Right atrium auricular region (tissue), 2 donors: ENCODE measurements at regions not wholly inside any gene's neighbourhood (a gene's known extent, or its start where the extent isn't known, plus 50 kb on each side); places are given as distances from the start of the nearest gene placed in this dataset.

ENCODE experiments used
- DNase-seq: peaks from one replicate; pipeline ENCODE4 v3.0.0-alpha.2; 2019; ENCODE audit warnings: low spot score
- H3K27ac ChIP-seq, 2 donors: fragments of 200-600 bp; sonication (generic); 1 replicate in 1 of 2; 2 replicates in 1 of 2; pipeline ENCODE4 v1.5.1; 2016 to 2019
- H3K27me3 ChIP-seq, 2 donors: fragments of 200-600 bp; sonication (generic); one replicate each; pipeline versions ENCODE4 v1.5.1 to v1.6.0; 2017 to 2019
- H3K36me3 ChIP-seq: fragments of 200-600 bp; sonication (generic); one replicate; pipeline ENCODE4 v1.5.1; 2016
- H3K4me1 ChIP-seq, 2 donors: fragments of 200-600 bp; sonication (generic); one replicate each; pipeline versions ENCODE4 v1.5.1 to v1.6.0; 2017 to 2019
- H3K4me3 ChIP-seq, 2 donors: fragments of 200-600 bp; sonication (generic); 1 replicate in 1 of 2; 2 replicates in 1 of 2; pipeline ENCODE4 v1.5.1; 2017 to 2019; ENCODE audit warnings: mild to moderate bottlenecking in 1 of 2, moderate library complexity in 1 of 2
- H3K9me3 ChIP-seq, 2 donors: fragments of 200-600 bp; sonication (generic); one replicate each; pipeline ENCODE4 v1.5.1; 2019
- CTCF ChIP-seq, 2 donors: fragments of 200-600 bp; sonication (generic); IDR thresholded peaks; one replicate each; pipeline ENCODE4 v1.5.1; 2019; ENCODE audit warnings: antibody characterized with exemption in 2 of 2

GRCh38 chr5:68843624-68844364, 250.0 kb upstream of the SLC30A5 start:
- Histone ChIP-seq H3K27me3 (no peaks in the 10 kb centered on the region), H3K36me3 (no peaks in the 10 kb centered on the region), H3K27ac (no peak overlapping the region), H3K9me3 (no peaks in the 10 kb centered on the region), H3K4me3 (no peak overlapping the region), H3K4me1 (no peaks in the 10 kb centered on the region)
- DNase-seq: no peak
- TF ChIP-seq CTCF (IDR thresholded peaks at IDR 0.05): no peak

- Histone ChIP-seq H3K36me3 (no peaks in the 10 kb centered on the region), H3K27ac (no peak overlapping the region), H3K4me1 (no peaks in the 10 kb centered on the region), H3K9me3 (no peaks in the 10 kb centered on the region), H3K27me3 (no peaks in the 10 kb centered on the region), H3K4me3 (no peak overlapping the region)
- no peak for DNase-seq
- TF ChIP-seq CTCF (IDR thresholded peaks at IDR 0.05): no peak
These were observed 248.7 kb upstream of the SLC30A5 start for GRCh38 chr5:68845131-68845530.

DNA sequence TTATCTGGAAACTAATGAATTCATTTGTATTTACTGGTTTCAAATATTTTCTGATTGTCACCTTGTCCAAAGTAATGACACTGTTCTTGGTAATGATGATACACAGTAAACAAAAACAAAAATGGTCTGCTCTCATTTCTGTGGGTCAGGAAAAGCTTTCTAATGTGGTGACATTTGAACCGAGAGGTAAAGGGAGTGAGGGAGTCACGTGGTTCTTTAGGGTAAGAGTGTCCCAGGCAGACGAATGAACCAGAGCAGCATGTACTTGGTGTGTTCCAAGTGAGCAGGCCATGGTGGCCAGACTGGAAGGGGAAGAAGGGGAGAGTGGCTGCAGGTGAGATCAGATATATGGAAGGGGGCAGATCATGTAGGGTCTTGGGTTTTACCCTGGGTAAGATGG, 247.0 kb upstream of the SLC30A5 start:
- DNase-seq: no peak
- no peak overlapping the region for H3K27ac ChIP-seq
- no peak overlapping the region for H3K4me3 ChIP-seq
- TF ChIP-seq CTCF (IDR thresholded peaks at IDR 0.05): no peak
- H3K4me1 ChIP-seq: no peaks in the 10 kb centered on the region
- peaks cover 0 to 4% of the 10 kb centered on the region in 2 donors for H3K9me3 ChIP-seq
- H3K27me3 ChIP-seq: no peaks in the 10 kb centered on the region
- H3K36me3 ChIP-seq: no peaks in the 10 kb centered on the region

DNA sequence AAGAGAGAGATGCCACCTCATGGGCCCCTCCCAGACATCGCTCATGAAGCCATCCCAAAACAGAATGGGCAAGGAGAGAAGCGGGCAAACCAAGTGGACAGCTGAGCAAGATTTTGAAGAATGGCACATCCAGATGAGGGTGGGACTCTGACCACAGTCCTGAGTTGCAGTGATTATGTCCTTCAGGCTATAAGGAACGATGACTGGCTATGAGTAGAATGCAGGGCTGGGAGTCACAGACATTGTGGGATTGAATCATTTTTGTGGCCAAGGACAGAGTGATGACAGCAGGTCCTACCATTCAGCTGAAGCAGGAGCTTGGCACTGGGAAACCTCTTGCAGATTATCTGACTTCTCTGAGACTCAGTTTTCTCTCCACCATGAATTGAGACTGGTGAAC, 245.7 kb upstream of the SLC30A5 start:
- Histone ChIP-seq H3K36me3 (no peaks in the 10 kb centered on the region), H3K27ac (no peak overlapping the region), H3K4me1 (no peaks in the 10 kb centered on the region), H3K4me3 (no peak overlapping the region), H3K27me3 (no peaks in the 10 kb centered on the region), H3K9me3 (peaks cover 0 to 5% of the 10 kb centered on the region in 2 donors)
- no peak for TF ChIP-seq CTCF (IDR thresholded peaks at IDR 0.05)
- DNase-seq: no peak

GRCh38 chr5:68849103-68849502, 244.7 kb upstream of the SLC30A5 start:
- no peak overlapping the region for H3K27ac ChIP-seq
- peaks cover 0 to 5% of the 10 kb centered on the region in 2 donors for H3K9me3 ChIP-seq
- DNase-seq: no peak
- no peak for TF ChIP-seq CTCF (IDR thresholded peaks at IDR 0.05)
- no peaks in the 10 kb centered on the region for H3K36me3 ChIP-seq
- H3K27me3 ChIP-seq: no peaks in the 10 kb centered on the region
- H3K4me1 ChIP-seq: no peaks in the 10 kb centered on the region
- H3K4me3 ChIP-seq: no peak overlapping the region

DNA sequence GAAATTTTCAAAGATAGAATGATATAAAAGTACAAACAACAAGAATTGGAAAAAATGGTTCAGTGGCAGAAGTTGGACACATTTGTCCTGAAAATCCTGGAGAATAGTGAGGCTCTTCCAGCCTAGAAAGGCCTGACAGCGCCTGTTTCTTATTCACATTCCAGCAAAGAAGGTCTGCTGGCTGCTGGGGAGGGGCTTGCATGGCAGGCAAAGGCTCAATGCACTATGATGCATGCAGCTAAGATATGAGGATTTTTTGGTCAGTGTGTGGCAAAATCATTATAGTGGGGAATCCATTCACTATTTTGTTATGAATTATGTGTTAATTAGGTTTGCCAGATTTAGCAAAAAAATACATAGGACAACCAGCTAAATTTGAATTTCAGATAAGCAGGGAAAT, 243.9 kb upstream of the SLC30A5 start:
- no peak overlapping the region for H3K27ac ChIP-seq
- no peak for TF ChIP-seq CTCF (IDR thresholded peaks at IDR 0.05)
- no peak overlapping the region for H3K4me3 ChIP-seq
- no peaks in the 10 kb centered on the region for H3K27me3 ChIP-seq
- no peaks in the 10 kb centered on the region for H3K4me1 ChIP-seq
- peaks cover 0 to 5% of the 10 kb centered on the region in 2 donors for H3K9me3 ChIP-seq
- no peaks in the 10 kb centered on the region for H3K36me3 ChIP-seq
- DNase-seq: no peak
